Left hindlimb (tissue), 1 donor: ENCODE measurements at regions not wholly inside any gene's neighbourhood (a gene's known extent, or its start where the extent isn't known, plus 50 kb on each side); places are given as distances from the start of the nearest gene placed in this dataset.
"Not testable (repeated sequence)": the region's sequence is repeated elsewhere in the genome, so short reads cannot be mapped to it uniquely, and the experiment has no call there.

ENCODE experiments used
- DNase-seq: peaks from one replicate; pipeline ENCODE4 v3.0.0-alpha.2; 2018

DNA sequence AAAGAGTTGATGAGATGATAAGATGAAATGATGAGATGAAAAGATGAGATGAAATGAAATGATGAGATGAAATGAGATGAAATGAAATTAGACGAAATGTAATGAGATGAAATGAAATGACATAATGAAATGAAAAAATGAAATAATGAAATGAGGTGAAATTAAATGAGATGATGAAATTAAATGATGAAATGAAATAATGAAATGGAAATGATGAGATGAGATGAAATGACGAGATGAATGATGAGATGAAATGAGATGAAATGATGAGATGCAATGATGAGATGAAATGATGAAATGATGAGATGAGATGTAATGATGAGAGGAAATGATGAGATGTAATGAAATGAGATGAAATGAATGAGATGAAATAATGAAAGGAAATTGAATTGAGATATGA is 339.3 kb upstream of the PLGLB1 start:
- not testable (repeated sequence) for DNase-seq

DNA sequence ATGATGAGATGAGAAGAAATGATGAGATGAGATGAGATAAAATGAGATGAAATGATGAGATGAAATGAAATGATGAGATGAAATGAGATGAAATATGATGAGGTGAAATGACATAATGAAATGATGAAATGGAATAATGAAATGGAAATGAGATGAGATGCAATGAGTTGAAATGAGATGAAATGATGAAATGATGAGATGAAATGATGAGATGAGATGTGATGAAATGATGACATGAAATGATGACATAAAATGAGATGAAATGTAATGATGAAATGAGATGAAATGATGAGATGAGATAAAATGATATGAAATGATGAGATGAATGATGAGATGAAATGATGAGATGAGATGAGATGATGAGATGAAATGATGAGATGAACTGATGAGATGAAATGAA is 340.2 kb upstream of the PLGLB1 start:
- DNase-seq, result not testable (repeated sequence)

DNA sequence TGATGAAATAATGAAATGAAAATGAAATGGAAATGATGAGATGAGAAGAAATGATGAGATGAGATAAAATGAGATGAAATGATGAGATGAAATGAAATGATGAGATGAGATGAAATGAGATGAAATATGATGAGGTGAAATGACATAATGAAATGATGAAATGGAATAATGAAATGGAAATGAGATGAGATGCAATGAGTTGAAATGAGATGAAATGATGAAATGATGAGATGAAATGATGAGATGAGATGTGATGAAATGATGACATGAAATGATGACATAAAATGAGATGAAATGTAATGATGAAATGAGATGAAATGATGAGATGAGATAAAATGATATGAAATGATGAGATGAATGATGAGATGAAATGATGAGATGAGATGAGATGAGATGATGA is 342.7 kb upstream of the PLGLB1 start:
- DNase-seq, result not testable (repeated sequence)

DNA sequence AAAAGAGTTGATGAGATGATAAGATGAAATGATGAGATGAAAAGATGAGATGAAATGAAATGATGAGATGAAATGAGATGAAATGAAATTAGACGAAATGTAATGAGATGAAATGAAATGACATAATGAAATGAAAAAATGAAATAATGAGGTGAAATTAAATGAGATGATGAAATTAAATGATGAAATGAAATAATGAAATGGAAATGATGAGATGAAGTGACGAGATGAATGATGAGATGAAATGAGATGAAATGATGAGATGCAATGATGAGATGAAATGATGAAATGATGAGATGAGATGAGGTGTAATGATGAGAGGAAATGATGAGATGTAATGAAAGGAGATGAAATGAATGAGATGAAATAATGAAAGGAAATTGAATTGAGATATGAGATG is 343.4 kb upstream of the PLGLB1 start:
- not testable (repeated sequence) for DNase-seq

DNA sequence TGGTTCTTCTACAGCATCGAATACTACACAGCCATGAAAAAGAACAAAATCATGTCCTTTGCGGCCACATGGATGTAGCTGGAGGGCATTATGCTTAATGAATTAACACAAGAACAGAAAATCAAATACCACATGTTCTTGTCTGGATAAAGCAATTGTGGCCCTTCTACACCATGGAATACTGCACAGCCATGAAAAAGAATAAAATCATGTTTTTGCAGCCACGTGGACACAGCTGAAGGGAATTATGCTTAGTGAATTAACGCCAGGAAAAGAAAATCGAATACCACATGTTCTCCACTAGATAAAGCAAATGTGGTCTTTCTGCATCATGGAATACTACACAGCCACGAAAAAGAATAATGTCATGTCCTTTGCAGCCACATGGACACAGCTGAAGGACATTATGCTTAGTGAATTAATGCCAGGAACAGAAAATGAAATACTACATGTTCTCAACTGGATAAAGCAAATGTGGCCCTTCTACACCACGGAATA is 361.8 kb upstream of the PLGLB2 start:
- not testable (repeated sequence) for DNase-seq

DNA sequence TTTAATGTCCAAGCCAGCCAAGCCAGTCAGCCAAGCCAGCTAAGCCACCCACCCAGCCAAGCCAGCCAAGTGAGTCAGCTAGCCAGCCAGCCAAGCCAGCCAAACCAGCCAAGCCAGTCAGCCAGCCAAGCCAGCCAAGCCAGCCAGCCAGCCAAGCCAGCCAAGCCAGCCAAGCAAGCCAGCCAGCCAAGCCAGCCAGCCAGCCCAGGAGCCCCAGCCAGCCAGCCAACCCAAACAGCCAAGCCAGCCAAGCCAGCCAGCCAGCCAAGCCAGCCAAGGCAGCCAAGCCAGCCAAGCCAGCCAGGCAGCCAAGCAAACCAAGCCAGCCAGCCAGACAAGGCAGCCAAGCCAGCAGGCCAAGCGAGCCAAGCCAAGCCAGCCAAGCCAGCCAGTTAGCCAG is 352.1 kb upstream of the PLGLB2 start:
- not testable (repeated sequence) for DNase-seq

DNA sequence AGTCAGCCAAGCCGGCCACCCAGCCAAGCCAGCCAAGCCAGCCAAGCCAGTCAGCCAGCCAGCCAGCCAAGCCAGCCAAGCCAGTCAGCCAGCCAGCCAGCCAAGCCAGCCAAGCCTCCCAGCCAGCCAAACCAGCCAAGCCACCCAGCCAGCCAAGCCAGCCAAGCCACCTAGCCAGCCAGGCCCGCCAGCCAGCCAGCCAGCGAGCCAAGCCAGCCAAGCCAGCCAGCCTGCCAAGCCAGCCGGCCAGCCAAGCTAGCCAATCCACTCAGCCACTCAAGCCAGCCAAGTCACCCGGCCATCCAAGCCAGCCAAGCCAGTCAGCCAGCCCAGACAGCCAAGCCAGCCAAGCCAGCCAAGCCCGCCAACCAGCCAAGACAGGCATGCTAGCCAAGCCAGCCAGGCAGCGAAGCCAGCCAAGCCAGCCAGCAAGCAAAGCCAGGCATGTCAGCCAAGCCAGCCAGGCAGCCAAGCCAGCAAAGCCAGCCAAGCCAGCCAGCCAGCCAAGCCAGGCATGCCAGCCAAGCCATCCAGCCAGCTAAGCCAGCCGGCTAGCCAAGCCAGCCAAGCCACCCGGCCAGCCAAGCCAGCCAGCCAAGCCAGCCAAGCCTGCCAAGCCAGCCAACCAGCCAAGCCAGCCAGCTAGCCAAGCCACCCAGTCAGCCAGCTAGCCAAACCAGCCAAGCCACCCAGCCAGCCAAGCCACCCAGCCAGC is 351.2 kb upstream of the PLGLB2 start:
- DNase-seq, result not testable (repeated sequence)

DNA sequence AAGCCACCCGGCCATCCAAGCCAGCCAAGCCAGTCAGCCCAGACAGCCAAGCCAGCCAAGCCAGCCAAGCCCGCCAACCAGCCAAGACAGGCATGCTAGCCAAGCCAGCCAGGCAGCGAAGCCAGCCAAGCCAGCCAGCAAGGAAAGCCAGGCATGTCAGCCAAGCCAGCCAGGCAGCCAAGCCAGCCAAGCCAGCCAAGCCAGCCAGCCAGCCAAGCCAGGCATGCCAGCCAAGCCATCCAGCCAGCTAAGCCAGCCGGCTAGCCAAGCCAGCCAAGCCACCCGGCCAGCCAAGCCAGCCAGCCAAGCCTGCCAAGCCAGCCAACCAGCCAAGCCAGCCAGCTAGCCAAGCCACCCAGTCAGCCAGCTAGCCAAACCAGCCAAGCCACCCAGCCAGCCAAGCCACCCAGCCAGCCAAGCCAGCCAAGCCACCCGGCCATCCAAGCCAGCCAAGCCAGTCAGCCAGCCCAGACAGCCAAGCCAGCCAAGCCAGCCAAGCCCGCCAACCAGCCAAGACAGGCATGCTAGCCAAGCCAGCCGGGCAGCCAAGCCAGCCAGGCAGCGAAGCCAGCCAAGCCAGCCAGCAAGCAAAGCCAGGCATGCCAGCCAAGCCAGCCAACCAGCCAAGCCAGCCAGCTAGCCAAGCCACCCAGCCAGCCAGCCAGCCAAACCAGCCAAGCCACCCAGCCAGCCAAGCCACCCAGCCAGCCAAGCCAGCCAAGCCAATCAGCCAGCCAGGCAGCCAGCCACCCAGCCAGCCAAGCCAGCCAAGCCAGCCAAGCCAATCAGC is 350.4 kb upstream of the PLGLB2 start:
- not testable (repeated sequence) for DNase-seq

DNA sequence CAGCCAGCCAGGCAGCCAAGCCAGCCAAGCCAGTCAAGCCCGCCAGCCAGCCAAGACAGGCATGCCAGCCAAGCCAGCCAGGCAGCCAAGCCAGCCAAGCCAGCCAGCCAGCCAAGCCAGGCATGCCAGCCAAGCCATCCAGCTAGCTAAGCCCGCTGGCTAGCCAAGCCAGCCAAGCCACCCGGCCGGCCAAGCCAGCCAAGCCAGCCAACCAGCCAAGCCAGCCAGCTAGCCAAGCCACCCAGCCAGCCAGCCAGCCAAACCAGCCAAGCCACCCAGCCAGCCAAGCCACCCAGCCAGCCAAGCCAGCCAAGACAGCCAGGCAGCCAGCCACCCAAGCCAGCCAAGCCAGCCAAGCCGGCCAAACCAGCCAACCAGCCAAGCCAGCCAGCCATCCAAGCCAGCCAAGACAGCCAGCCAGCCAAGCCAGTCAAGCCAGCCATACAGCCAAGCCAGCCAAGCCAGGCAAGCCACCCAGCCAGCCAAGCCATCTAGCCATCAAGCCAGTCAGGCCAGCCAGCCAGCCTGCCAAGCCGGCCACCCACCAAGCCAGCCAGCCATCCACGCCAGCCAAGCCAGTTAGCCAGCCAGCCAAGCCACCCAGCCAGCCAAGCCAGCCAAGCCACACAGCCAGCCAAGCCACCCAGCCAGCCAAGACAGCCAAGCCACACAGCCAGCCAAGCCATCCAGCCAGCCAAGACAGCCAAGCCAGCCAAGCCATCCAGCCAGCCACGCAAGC is 349.2 kb upstream of the PLGLB2 start:
- not testable (repeated sequence) for DNase-seq

DNA sequence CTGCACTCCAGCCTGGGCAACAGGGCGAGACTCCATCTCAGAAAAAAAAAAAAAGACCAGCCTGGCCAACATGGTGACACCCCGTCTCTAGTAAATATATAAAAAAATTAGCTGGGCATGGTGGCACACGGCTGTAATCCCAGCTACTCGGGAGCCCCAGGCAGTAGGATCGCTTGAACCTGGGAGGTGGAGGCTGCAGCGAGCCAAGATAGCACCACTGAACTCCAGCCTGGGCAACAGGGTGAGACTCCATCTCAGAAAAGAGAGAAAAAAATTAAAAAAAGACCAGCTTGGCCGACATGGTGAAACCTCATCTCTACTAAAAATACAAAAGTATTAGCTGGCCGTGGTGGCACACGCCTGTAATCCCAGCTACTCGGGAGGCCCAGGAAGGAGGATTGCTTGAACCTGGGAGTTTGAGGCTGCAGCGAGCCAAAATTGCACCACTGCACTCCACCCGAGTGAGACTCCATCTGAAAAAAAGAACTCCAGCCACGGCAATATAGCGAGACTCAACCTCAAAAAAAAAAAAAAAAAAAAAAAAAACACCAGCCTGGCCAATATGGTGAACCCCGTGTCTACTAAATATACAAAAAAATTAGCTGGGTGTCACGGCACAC is 346.1 kb upstream of the PLGLB2 start:
- DNase-seq, result no peak

DNA sequence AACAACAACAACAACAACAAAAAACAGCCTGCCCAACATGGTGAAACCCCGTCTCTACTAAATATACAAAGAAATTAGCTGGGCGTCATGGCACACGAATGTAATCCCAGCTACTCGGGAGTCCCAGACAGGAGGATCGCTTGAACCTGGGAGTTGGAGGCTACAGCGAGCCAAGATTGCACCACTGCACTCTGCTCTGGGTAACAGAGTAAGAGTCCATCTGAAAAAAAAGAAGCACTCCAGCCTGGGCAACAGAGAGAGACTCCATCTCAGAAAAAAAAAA is 344.1 kb upstream of the PLGLB2 start:
- DNase-seq, result no peak

DNA sequence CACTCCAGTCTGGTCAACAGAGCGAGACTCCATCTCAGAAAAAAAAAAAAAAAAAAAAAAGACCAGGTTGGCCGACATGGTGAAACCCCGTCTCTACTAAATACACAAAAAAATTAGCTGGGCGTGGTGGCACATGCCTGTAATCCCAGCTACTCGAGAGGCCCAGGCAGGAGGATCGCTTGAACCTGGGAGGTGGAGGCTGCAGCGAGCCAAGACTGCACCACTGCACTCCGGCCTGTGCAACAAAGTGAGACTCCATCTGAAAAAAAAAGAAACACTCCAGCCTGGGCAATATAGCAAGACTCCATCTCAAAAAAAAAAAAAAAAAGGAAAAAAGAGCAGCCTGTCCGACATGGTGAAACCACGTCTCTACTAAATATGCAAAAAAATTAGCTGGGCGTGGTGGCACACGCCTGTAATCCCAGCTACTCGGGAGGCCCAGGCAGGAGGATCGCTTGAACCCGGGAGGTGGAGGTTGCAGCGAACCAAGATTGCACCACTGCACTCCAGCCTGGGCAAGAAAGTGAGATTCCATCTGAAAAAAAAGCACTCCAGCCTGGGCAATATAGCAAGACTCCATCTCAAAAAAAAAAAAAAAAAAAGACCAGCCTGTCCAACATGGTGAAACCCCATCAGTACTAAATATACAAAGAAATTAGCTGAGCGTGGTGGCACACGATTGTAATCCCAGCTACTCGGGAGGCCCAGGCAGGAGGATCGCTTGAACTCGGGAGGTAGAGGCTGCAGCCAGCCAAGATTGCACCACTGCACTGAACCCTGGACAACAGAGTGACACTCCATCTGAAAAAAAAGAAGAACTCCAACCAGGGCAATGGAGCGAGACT is 343.3 kb upstream of the PLGLB2 start:
- DNase-seq, result not testable (repeated sequence)

DNA sequence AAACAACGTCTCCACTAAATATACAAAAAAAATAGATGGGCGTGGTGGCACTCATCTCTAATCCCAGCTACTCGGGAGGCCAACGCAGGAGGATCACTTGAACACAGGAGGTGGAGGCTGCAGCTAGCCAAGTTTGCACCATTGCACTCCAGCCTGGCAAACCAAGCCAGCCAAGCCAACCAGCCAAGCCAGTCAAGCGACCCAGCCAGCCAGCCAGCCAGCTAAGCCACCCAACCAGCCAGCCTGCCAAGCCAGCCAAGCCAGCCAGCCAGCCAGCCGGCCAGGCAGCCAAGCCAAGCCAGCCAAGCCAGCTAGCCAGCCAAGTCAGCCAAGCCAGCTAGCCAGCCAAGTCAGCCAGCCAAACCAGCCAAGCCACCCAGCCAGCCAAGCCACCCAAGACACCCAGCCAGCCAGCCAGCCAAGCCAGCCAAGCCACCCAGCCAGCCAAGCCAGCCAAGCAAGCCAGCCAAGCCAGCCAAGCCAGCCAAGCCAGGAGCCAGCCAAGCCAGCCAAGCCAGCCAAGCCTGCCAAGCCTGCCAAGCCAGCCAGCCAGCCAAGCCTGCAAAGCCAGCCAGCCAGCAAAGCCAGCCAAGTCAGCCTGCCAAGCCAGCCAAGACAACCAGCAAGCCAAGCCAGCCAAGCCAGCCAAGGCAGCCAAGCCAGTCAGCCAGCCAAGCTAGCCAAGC is 342.2 kb upstream of the PLGLB2 start:
- not testable (repeated sequence) for DNase-seq

DNA sequence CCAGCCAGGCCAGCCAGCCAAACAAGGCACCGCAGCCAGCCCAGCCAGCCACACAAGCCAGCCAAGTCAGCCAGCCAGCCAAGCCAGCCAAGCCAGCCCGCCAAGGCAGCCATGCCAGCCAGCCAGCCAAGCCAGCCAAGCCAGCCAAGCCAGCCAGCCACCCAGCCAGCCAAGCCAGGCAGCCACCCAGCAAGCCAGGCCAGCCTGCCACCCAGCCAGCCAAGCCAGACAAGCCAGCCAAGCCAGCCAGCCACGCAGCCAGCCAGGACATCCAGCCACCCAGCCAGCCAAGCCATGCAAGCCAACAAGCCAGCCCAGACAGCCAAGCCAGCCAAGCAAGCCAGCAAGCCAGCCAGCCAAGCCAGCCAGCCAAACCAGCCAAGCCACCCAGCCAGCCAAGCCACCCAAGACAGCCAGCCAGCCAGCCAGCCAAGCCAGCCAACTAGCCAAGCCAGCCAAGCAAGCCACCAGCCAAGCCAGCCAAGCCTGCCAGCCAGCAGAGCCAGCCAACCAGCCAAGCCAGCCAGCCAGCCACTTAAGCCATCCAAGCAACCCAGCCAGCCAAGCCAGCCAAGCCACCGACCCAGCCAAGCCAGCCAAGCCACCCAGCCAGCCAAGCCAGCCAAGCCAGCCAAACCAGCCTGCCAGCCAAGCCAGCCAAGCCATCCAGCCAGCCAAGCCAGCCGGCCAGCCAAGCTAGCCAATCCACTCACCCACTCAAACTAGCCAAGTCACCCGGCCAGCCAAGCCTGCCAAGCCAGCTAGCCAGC is 341.3 kb upstream of the PLGLB2 start:
- DNase-seq, result not testable (repeated sequence)

DNA sequence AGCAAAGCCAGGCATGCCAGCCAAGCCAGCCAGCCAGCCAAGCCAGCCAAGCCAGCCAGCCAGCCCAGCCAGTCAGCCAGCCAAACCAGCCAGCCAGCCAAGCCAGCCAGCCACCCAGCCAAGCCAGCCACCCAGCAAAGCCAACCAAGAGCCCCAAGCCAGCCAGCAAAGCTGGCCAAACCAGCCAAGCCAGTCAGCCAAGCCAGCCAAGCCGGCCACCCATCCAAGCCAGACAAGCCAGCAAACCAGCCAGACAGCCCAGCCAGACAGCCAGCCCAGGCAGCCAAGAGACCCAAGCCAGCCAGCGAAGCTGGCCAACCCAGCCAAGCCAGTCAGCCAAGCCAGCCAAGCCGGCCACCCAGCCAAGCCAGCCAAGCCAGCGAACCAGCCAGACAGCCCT is 338.3 kb upstream of the PLGLB2 start:
- DNase-seq, result not testable (repeated sequence)

DNA sequence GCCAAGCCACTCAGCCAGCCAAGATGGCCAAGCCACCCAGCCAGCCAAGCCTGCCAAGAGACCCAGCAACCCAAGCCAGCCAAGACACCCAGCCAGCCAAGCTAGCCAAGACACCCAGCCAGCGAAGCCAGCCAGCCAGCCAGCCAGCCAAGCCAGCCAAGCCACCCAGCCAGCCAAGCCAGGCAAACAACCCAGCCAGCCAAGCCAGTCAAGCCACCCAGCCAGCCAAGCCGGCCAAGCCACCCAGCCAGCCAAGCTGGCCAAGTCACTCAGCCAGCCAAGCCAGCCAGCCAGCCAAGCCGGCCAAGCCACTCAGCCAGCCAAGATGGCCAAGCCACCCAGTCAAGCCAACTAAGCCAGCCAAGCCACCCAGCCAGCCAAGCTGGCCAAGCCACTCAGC is 337.5 kb upstream of the PLGLB2 start:
- DNase-seq, result not testable (repeated sequence)

DNA sequence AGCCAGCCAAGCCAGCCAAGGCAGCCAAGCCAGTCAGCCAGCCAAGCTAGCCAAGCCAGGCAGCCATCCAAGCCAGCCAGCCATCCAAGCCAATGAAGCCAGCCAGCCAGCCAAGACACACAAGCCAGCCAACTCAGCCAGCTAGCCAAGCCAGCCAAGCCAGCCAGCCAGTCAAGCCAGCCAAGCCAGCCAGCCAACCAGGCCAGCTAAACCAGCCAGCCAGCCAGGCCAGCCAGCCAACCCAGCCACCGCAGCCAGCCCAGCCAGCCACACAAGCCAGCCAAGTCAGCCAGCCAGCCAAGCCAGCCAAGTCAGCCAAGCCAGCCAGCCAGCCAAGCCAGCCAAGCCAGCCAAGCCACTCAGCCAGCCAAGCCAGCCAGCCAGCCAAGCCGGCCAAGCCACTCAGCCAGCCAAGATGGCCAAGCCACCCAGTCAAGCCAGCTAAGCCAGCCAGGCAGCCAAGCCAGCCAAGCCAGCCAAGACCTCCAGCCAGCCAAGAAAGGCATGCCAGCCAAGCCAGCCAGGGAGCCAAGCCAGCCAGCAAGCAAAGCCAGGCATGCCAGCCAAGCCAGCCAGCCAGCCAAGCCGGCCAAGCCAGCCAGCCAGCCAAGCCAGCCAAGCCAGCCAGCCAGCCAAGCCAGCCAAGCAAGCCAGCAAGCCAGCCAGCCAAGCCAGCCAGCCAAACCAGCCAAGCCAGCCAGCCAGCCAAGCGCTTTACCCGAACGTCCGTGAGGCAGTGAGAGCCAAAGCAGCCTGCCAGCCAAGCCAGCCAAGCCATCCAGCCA is 335.7 kb upstream of the PLGLB2 start:
- DNase-seq, result not testable (repeated sequence)

DNA sequence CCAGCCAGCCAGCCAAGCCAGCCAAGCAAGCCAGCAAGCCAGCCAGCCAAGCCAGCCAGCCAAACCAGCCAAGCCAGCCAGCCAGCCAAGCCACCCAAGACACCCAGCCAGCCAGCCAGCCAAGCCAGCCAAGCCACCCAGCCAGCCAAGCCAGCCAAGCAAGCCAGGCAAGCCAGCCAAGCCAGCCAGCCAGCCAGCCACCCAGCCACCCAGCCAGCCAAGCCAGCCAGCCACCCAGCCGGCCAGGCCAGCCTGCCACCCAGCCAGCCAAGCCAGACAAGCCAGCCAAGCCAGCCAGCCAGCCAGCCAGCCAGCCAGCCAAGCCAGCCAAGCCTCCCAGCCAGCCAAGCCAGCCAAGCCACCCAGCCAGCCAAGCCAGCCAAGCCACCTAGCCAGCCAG is 333.6 kb upstream of the PLGLB2 start:
- DNase-seq, result not testable (repeated sequence)

DNA sequence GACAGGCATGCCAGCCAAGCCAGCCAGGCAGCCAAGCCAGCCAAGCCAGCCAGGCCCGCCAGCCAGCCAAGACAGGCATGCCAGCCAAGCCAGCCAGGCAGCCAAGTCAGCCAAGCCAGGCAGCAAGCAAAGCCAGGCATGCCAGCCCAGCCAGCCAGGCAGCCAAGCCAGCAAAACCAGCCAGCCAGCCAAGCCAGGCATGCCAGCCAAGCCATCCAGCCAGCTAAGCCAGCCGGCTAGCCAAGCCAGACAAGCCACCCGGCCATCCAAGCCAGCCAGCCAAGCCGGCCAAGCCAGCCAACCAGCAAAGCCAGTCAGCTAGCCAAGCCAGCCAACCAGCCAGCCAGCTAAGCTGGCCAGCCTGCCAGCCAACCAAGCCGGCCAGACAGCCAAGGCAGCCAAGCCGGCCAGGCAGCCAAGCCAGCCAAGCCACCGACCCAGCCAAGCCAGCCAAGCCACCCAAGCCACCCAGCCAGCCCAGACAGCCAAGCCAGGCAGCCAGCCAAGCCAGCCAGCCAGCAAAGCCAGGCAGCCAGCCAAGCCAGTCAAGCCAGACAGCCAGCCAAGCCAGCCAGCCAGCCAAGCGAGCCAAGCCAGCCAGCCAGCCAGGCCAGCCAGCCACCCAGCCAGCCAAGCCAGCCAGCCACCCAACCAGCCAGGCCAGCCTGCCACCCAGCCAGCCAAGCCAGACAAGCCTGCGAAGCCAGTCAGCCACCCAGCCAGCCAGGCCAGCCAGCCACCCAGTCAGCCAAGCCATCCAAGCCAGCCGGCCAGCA is 332.9 kb upstream of the PLGLB2 start:
- not testable (repeated sequence) for DNase-seq
